ENCODE measurements at regions not wholly inside any gene's neighbourhood (a gene's known extent, or its start where the extent isn't known, plus 50 kb on each side); places are given as distances from the start of the nearest gene placed in this dataset.

DNA sequence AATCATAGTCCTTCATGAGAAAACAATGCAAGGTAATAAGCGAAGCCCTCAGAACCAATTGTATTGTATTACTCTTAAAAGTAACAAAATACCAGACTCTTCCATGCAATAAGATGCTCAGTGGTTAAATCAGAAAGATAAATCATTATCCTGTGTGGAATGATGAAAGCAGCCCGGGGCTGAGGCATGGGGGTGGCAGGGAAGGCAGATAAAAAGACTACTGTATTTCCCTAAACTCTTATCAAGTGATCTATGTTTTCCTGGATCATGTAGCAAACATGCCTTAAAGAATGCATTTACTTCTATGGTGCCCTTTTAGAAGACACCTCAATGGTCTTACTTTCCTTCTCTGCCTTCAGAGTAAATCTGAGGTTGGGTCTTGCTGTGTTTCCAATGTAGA is 105.6 kb upstream of the DAPK1 start:
- DNase-seq (ENCODE audit: insufficient read length, low spot score) (no peak), FAIRE-seq (no peak)
- TF ChIP-seq CTCF (IDR thresholded peaks at IDR 0.05; ENCODE audit: insufficient read depth, missing control alignments): no peak

DNA sequence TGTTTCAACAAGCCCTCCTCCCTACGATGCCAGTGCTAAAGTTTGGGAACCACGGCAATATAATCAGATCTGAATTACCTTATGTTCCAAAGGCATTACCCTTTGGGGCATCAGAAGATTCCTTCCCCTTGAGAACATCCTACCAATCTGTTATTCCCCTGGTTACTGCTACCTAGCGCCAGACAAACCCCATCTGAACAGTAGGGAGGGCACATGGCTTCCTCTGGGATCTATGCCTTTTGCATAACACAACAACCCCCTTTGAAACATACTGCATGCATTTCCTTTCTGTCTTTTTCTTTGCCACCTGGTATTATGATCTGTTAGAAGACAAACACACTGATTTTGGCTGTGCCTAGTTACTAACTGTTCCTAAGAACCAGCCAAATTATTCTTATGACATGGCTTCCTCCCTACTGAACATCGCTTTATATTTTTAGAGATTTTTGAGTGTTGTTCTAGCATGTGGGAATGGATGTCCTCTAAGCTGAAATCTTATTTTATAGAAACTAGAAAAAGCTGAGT is 103.9 kb upstream of the DAPK1 start:
- FAIRE-seq: no peak
- no peak for DNase-seq (ENCODE audit: insufficient read length, low spot score)
- TF ChIP-seq CTCF (IDR thresholded peaks at IDR 0.05; ENCODE audit: insufficient read depth, missing control alignments): no peak

GRCh38 chr9:87395804-87396479 is 101.7 kb upstream of the DAPK1 start:
- TF ChIP-seq CTCF (IDR thresholded peaks at IDR 0.05; ENCODE audit: insufficient read depth, missing control alignments): no peak
- FAIRE-seq (no peak), DNase-seq (ENCODE audit: insufficient read length, low spot score) (no peak)

- FAIRE-seq (no peak), DNase-seq (ENCODE audit: insufficient read length, low spot score) (no peak)
- no peak for TF ChIP-seq CTCF (IDR thresholded peaks at IDR 0.05; ENCODE audit: insufficient read depth, missing control alignments)
Measured at GRCh38 chr9:87401681-87402080, 96.0 kb upstream of the DAPK1 start.

GRCh38 chr9:87402537-87402936 is 95.1 kb upstream of the DAPK1 start:
- DNase-seq (ENCODE audit: insufficient read length, low spot score): no peak
- no peak for FAIRE-seq
- TF ChIP-seq CTCF (IDR thresholded peaks at IDR 0.05; ENCODE audit: insufficient read depth, missing control alignments): no peak

- DNase-seq (ENCODE audit: insufficient read length, low spot score): no peak
- no peak for FAIRE-seq
- no peak for TF ChIP-seq CTCF (IDR thresholded peaks at IDR 0.05; ENCODE audit: insufficient read depth, missing control alignments)
Measured at GRCh38 chr9:87405677-87406542, 91.8 kb upstream of the DAPK1 start.
